SK-N-MC (cell line): ENCODE measurements at regions not wholly inside any gene's neighbourhood (a gene's known extent, or its start where the extent isn't known, plus 50 kb on each side); places are given as distances from the start of the nearest gene placed in this dataset.
"Not testable (repeated sequence)": the region's sequence is repeated elsewhere in the genome, so short reads cannot be mapped to it uniquely, and the experiment has no call there.

ENCODE experiments used
- DNase-seq: peaks from one replicate; pipeline ENCODE4 v3.0.0-alpha.2; 2011; ENCODE audit warnings: low read depth, low spot score
- H3K27ac ChIP-seq: fragments of 200-600 bp; sonication (generic); 2 replicates; pipeline ENCODE4 v1.5.1; 2016; ENCODE audit warnings: mixed run types
- H3K36me3 ChIP-seq: fragments of 200-600 bp; sonication (generic); 2 replicates; pipeline ENCODE4 v1.6.1; 2017; ENCODE audit warnings: antibody characterized with exemption, low read length, mixed read lengths; ENCODE audit not compliant: insufficient read depth
- H3K4me3 ChIP-seq: fragments of 200-600 bp; sonication (generic); 2 replicates; pipeline ENCODE4 v1.5.1; 2016
- H3K9ac ChIP-seq: fragments of 200-600 bp; sonication (generic); 2 replicates; pipeline ENCODE4 v1.8.0; 2017; ENCODE audit warnings: mixed run types, mixed read lengths; ENCODE audit not compliant: insufficient read length
- H3K9me3 ChIP-seq: fragments of 200-600 bp; sonication (generic); 2 replicates; pipeline ENCODE4 v1.6.1; 2017; ENCODE audit warnings: low read depth, mild to moderate bottlenecking, antibody characterized with exemption, low read length, moderate library complexity, mixed read lengths
- EZH2 ChIP-seq: fragments of 200-600 bp; sonication (generic); IDR thresholded peaks from one replicate; pipeline ENCODE4 v1.6.1; 2017; ENCODE audit warnings: antibody characterized with exemption
- FOXP2 ChIP-seq: optimal IDR thresholded peaks from 2 replicates; pipeline ENCODE3; 2011; ENCODE audit warnings: mild to moderate bottlenecking, moderate library complexity; ENCODE audit not compliant: insufficient read depth; ENCODE audit errors: extremely low read length, control extremely low read depth
- POLR2AphosphoS5 ChIP-seq: IDR thresholded peaks from 2 replicates; pipeline ENCODE4 v1.6.1; 2012; ENCODE audit warnings: mild to moderate bottlenecking, low read depth, low read length, borderline replicate concordance

DNA sequence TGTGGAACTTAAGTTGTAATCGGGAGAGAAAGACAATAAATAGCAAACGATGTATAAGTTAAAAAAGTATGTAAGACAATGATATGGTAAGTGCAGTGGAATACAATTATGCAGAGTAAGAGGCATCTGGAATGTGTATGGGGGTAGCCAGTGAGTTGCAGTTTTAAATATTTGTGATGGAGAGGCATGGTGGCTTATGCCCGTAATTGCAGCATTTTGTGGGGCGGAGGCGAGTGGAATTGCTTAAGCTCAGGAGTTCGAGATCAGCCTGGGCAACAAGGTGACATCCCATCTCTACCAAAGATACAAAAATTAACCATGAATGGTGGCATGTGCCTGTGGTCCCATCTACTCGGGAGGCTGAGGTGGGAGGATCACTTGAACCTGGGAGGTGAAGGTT lies 52.5 kb upstream of the WDFY3 start:
- no peak for TF ChIP-seq FOXP2
- TF ChIP-seq EZH2 = no peak
- TF ChIP-seq POLR2AphosphoS5 = no peak
- Histone ChIP-seq H3K4me3 (no peak overlapping the region), H3K27ac (no peak overlapping the region), H3K9ac (no peak overlapping the region), H3K9me3 (no peaks in the 10 kb centered on the region), H3K36me3 (no peaks in the 10 kb centered on the region)
- no peak for DNase-seq

DNA sequence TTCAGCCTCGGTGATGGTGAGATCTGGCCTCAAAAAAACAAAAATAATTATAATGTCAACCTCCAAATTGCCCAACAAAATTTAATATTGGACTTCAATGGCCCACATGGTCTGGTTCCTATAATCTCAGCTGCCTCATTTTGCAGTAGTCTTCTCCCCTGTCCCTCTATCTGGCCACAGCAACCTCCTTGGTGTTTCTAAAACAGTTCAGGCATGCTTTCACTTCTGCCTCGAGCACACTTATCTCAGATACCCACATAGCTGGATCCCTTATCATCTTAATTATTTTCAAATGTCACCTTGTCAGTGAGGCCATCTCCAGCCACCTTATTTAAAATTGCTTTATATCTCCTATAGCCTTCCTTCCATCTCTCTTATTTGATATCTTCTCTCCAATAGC lies 52.9 kb upstream of the WDFY3 start:
- Histone ChIP-seq H3K9me3 (no peaks in the 10 kb centered on the region), H3K27ac (no peak overlapping the region), H3K36me3 (no peaks in the 10 kb centered on the region), H3K9ac (no peak overlapping the region), H3K4me3 (no peak overlapping the region)
- DNase-seq = no peak
- no peak for TF ChIP-seq FOXP2
- TF ChIP-seq EZH2 = no peak
- TF ChIP-seq POLR2AphosphoS5 = no peak

DNA sequence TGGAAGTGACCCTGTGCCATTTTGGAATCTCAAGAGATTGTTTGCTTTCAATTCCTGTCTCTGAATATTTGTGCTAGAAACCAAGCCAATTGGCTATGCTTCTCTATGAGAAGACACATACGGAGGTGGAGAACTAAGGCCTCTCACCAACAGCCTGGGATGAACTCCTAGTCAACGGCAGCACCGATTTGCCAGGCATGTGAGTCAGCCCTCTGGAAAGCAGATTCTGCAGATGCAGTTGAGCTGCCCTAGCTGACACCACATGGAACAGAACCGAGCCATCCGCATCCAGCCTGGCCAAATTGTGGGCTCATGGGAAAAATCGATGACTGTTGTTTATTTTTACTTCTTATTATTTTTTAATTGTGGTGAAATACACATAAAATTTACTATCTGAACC lies 58.2 kb upstream of the WDFY3 start:
- no peak overlapping the region for H3K9ac ChIP-seq
- H3K4me3 ChIP-seq = no peak overlapping the region
- H3K27ac ChIP-seq = no peak overlapping the region
- no peaks in the 10 kb centered on the region for H3K36me3 ChIP-seq
- no peaks in the 10 kb centered on the region for H3K9me3 ChIP-seq
- no peak for TF ChIP-seq EZH2
- TF ChIP-seq POLR2AphosphoS5 = no peak
- TF ChIP-seq FOXP2 = no peak
- no peak for DNase-seq

DNA sequence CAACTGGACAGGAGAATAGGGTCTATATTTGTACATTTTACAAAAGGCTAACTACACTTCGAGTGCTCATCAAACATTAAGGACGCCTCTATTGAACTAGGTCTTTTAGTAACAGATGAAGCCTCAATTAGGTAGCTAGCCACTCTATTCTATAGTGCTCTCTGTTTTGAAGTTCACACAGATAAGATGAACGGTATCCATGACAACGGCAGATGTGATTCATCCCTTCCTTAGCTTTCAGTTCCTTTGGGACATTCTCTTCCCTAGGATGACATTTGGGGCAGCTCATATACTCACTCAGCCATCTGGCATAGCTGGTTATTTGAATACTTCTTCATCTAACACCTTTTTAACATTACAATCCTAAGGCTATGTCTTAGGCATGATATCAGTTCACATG lies 62.4 kb upstream of the WDFY3 start:
- TF ChIP-seq FOXP2 (no peak), EZH2 (no peak), POLR2AphosphoS5 (no peak)
- Histone ChIP-seq H3K36me3 (no peaks in the 10 kb centered on the region), H3K4me3 (no peak overlapping the region), H3K27ac (no peak overlapping the region), H3K9ac (no peak overlapping the region), H3K9me3 (no peaks in the 10 kb centered on the region)
- no peak for DNase-seq

DNA sequence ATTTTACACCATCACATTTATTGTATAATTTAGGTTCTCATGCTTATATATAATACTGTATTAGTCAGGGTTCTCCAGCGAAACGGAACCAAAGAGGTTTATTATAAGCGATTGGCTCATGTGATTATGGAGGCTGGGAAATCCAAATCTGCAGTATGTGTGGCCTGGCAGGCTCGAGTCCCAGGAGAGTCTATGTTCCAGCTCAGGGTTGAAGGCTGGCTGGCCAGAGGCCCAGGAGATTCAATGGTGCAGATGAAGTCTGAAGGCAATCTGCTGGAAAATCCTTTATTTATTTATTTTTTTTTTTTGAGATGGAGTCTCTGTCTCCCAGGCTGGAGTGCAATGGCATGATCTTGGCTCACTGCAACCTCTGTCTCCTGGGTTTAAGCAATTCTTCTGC lies 63.0 kb upstream of the WDFY3 start:
- no peak overlapping the region for H3K27ac ChIP-seq
- no peaks in the 10 kb centered on the region for H3K36me3 ChIP-seq
- no peak for TF ChIP-seq POLR2AphosphoS5
- no peak for TF ChIP-seq FOXP2
- TF ChIP-seq EZH2 = no peak
- H3K4me3 ChIP-seq = no peak overlapping the region
- DNase-seq = no peak
- H3K9me3 ChIP-seq = no peaks in the 10 kb centered on the region
- no peak overlapping the region for H3K9ac ChIP-seq

DNA sequence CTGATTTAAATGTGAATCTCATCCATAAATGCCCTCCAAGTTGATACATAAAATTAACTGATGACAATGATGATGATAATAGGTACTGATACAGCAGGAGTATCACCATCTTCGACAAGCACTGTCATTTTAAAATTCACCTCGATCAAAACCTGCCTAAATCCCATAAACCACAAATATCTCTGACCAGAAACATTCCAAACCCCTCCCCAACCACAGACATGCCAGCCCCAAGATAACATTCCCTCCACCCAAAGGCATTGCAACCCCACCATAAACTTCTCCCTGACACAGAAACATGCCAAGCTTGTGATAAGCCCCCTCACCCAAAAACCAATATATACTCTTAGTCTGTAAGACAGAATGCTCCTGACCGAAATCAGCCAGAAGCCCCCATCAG lies 63.7 kb upstream of the WDFY3 start:
- Histone ChIP-seq H3K4me3 (no peak overlapping the region), H3K9ac (no peak overlapping the region), H3K27ac (no peak overlapping the region), H3K36me3 (no peaks in the 10 kb centered on the region), H3K9me3 (no peaks in the 10 kb centered on the region)
- no peak for DNase-seq
- no peak for TF ChIP-seq EZH2
- no peak for TF ChIP-seq POLR2AphosphoS5
- no peak for TF ChIP-seq FOXP2

DNA sequence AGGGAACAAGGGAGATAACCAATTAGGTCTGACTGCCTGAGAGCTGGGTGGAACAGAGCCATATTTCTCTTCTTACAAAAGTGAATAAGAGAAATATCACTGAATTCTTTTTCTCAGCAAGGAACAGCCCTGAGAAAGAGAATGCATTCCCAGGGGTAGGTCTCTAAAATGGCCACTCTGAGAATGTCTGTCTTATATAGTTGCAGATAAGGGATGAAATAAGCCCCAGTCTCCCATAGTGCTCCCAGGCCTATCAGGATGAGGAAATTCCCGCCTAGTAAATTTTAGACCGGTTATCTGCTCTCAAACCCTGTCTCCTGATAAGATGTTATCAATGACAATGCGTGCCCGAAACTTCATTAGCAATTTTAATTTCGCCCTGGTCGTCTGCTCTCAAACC lies 67.3 kb upstream of the WDFY3 start:
- not testable (repeated sequence) for H3K27ac ChIP-seq, H3K9me3 ChIP-seq, DNase-seq, H3K4me3 ChIP-seq, H3K36me3 ChIP-seq, H3K9ac ChIP-seq

DNA sequence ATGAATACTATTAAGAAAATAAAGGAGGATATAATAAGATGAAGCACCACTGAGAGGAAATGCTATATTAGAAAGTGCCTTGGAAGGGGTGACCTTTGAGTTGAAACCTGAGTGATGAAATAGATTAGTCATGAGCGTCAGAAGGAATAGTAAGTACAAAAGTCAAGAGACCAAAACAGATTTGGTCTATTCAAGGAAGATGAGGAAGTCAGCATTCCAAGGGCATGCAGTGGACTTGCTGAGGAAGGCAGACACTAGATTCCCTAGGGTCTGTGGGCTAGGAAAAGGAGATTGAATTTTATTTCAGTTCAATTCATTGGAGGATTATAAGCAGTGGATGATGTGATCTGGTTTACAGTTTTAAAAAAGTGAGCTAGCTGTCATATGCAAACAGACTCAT lies 73.0 kb upstream of the WDFY3 start:
- DNase-seq = no peak
- H3K9ac ChIP-seq = no peak overlapping the region
- no peaks in the 10 kb centered on the region for H3K9me3 ChIP-seq
- H3K27ac ChIP-seq = no peak overlapping the region
- H3K36me3 ChIP-seq = no peaks in the 10 kb centered on the region
- H3K4me3 ChIP-seq = no peak overlapping the region
- TF ChIP-seq EZH2 (no peak), FOXP2 (no peak), POLR2AphosphoS5 (no peak)

DNA sequence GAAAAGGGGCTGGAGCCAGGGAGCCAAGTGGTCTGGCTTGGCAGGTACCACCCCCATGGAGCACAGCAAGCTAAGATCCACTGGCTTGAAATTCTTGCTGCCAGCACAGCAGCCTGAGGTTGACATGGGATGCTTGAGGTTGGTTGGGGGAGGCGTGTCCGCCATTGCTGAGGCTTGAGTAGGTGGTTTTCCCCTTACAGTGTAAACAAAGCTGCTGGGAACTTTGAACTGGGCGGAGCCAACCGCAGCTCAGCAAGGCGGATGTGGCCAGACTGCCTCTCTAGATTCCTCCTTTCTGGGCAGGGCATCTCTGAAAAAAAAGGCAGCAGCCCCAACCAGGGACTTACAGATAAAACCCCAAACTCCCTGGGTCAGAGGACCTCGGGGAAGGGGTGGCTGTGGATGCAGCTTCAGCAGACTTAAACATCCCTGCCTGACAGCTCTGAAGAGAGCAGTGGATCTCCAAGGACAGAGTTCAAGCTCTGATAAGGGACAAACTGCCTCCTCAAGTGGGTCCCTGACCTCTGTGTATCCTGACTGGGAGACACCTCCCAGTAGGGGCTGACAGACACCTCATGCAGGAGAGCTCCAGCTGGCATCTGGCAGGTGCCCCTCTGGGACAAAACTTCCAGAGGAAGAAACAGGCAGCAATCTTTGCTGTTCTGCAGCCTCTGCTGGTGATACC lies 77.5 kb upstream of the WDFY3 start:
- H3K4me3 ChIP-seq, H3K27ac ChIP-seq, H3K9me3 ChIP-seq, DNase-seq, H3K9ac ChIP-seq, H3K36me3 ChIP-seq: not testable (repeated sequence)
